SK-N-MC (cell line): ENCODE measurements at regions not wholly inside any gene's neighbourhood (a gene's known extent, or its start where the extent isn't known, plus 50 kb on each side); places are given as distances from the start of the nearest gene placed in this dataset.

Experiments
- EZH2 ChIP-seq: fragments of 200-600 bp; sonication (generic); IDR thresholded peaks from one replicate; pipeline ENCODE4 v1.6.1; 2017; ENCODE audit warnings: antibody characterized with exemption
- POLR2AphosphoS5 ChIP-seq: IDR thresholded peaks from 2 replicates; pipeline ENCODE4 v1.6.1; 2012; ENCODE audit warnings: mild to moderate bottlenecking, low read depth, low read length, borderline replicate concordance

DNA sequence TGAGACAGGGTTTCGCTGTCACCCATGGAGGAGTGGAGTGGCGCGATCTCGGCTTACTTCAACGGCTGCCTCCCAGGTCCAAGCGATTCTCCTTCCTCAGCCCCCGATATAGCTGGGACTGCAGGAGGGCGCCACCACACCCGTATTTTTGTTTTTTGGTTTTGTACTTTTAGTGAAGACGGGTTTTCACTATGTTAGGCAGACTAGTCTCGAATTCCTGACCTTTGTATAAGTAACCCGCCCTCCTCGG, 115.4 kb upstream of the BTN3A2 start:
- TF ChIP-seq EZH2 (no peak), POLR2AphosphoS5 (no peak)
